ENCODE measurements at regions not wholly inside any gene's neighbourhood (a gene's known extent, or its start where the extent isn't known, plus 50 kb on each side); places are given as distances from the start of the nearest gene placed in this dataset.

- TF ChIP-seq CTCF (conservative IDR thresholded peaks at IDR 0.05) (no peak), EZH2 (IDR thresholded peaks at IDR 0.05; ENCODE audit: low read depth) (no peak)
Measured at GRCh38 chr4:11566444-11567022, 137.8 kb upstream of the HS3ST1 start.

All from PC-9 (cell line).